HEK293 (cell line): ENCODE measurements at regions not wholly inside any gene's neighbourhood (a gene's known extent, or its start where the extent isn't known, plus 50 kb on each side); places are given as distances from the start of the nearest gene placed in this dataset.

ENCODE experiments used
- CTCF ChIA-PET: fragments of 350-600 bp; formaldehyde crosslinking; extraction: SDS; loops from one replicate; lab custom pipeline; 2021; ENCODE audit warnings: antibody characterized with exemption; lab: Yijun Ruan, JAX
- POLR2A ChIA-PET: fragments of 300-600 bp; formaldehyde crosslinking; extraction: SDS; loops from one replicate; lab custom pipeline; 2020; ENCODE audit warnings: antibody characterized with exemption, inconsistent platforms; lab: Yijun Ruan, JAX
- H3K27ac ChIP-seq: fragments of 200-500 bp; sonication (Bioruptor generic); 2 replicates; pipeline ENCODE4 v1.5.1; 2014; ENCODE audit warnings: low read depth, low read length, control low read depth, inconsistent platforms; ENCODE audit errors: extremely low read depth
- H3K36me3 ChIP-seq, 2 experiments: fragments of 200-500 bp in 1 of 2; sonication (Bioruptor generic) in 1 of 2; 1 replicate in 1 of 2; 2 replicates in 1 of 2; pipeline ENCODE4 v1.5.1; 2014 to 2017; ENCODE audit warnings: inconsistent platforms in 2 of 2, low read length in 2 of 2; ENCODE audit not compliant: control insufficient read depth in 2 of 2, insufficient read depth in 1 of 2
- H3K4me1 ChIP-seq: fragments of 200-500 bp; sonication (Bioruptor generic); 2 replicates; pipeline ENCODE4 v1.5.1; 2014; ENCODE audit warnings: mild to moderate bottlenecking, low read length, inconsistent platforms; ENCODE audit not compliant: control insufficient read depth, insufficient read depth
- H3K4me3 ChIP-seq: 2 replicates; pipeline ENCODE4 v1.5.1; 2011; ENCODE audit warnings: low read depth, mild to moderate bottlenecking, control low read depth, low read length, moderate library complexity
- H3K9me3 ChIP-seq: fragments of 200-500 bp; sonication (Bioruptor generic); 2 replicates; pipeline ENCODE4 v1.5.1; 2014; ENCODE audit warnings: low read depth, low read length, inconsistent platforms; ENCODE audit not compliant: control insufficient read depth, insufficient read depth
- KLF7 ChIP-seq: fragments of 450-650 bp; formaldehyde crosslinking; IDR thresholded peaks from 2 replicates; pipeline ENCODE4 v1.5.1; 2016; ENCODE audit warnings: missing biosample characterization, missing genetic modification characterization, borderline replicate concordance
- MYNN ChIP-seq: fragments of 450-650 bp; formaldehyde crosslinking; IDR thresholded peaks from 2 replicates; pipeline ENCODE4 v1.5.1; 2016; ENCODE audit warnings: missing biosample characterization, missing genetic modification characterization, borderline replicate concordance
- PRDM1 ChIP-seq: fragments of 450-650 bp; formaldehyde crosslinking; IDR thresholded peaks from 2 replicates; pipeline ENCODE4; 2016; ENCODE audit warnings: missing biosample characterization, missing genetic modification characterization
- SCRT1 ChIP-seq: fragments of 450-650 bp; formaldehyde crosslinking; IDR thresholded peaks from 2 replicates; pipeline ENCODE4 v1.5.1; 2016; ENCODE audit warnings: missing biosample characterization, missing genetic modification characterization, borderline replicate concordance
- SP3 ChIP-seq: fragments of 450-650 bp; formaldehyde crosslinking; IDR thresholded peaks from 2 replicates; pipeline ENCODE4 v1.5.1; 2016; ENCODE audit warnings: missing biosample characterization, missing genetic modification characterization
- YY2 ChIP-seq: fragments of 450-650 bp; formaldehyde crosslinking; IDR thresholded peaks from 2 replicates; pipeline ENCODE4 v1.5.1; 2016; ENCODE audit warnings: missing biosample characterization, missing genetic modification characterization
- ZNF146 ChIP-seq: fragments of 450-650 bp; formaldehyde crosslinking; IDR thresholded peaks from 2 replicates; pipeline ENCODE4 v1.5.1; 2016; ENCODE audit warnings: missing biosample characterization, missing genetic modification characterization
- ZNF48 ChIP-seq: fragments of 450-650 bp; formaldehyde crosslinking; IDR thresholded peaks from 2 replicates; pipeline ENCODE4 v1.5.1; 2016; ENCODE audit warnings: missing biosample characterization, missing genetic modification characterization
- ZNF610 ChIP-seq: fragments of 450-650 bp; formaldehyde crosslinking; IDR thresholded peaks from 2 replicates; pipeline ENCODE4 v1.5.1; 2016; ENCODE audit warnings: missing biosample characterization, missing genetic modification characterization, borderline replicate concordance
- ZNF843 ChIP-seq: fragments of 450-650 bp; formaldehyde crosslinking; IDR thresholded peaks from 2 replicates; pipeline ENCODE4 v1.5.1; 2016; ENCODE audit warnings: missing biosample characterization, missing genetic modification characterization
- TF ChIP-seq, protein P1 (sequence below): fragments of 450-650 bp; formaldehyde crosslinking; IDR thresholded peaks from 2 replicates; pipeline ENCODE4 v1.5.1; 2016; ENCODE audit warnings: missing biosample characterization, missing genetic modification characterization
- TF ChIP-seq, protein P2 (sequence below): fragments of 450-650 bp; formaldehyde crosslinking; optimal IDR thresholded peaks from 2 replicates; pipeline ENCODE3; 2016; ENCODE audit warnings: missing biosample characterization, mild to moderate bottlenecking, missing genetic modification characterization
- TF ChIP-seq, protein P3 (sequence below): IDR thresholded peaks from 2 replicates; pipeline ENCODE4 v1.6.1; 2011; ENCODE audit warnings: mild to moderate bottlenecking, low read depth, low read length, borderline replicate concordance

DNA sequence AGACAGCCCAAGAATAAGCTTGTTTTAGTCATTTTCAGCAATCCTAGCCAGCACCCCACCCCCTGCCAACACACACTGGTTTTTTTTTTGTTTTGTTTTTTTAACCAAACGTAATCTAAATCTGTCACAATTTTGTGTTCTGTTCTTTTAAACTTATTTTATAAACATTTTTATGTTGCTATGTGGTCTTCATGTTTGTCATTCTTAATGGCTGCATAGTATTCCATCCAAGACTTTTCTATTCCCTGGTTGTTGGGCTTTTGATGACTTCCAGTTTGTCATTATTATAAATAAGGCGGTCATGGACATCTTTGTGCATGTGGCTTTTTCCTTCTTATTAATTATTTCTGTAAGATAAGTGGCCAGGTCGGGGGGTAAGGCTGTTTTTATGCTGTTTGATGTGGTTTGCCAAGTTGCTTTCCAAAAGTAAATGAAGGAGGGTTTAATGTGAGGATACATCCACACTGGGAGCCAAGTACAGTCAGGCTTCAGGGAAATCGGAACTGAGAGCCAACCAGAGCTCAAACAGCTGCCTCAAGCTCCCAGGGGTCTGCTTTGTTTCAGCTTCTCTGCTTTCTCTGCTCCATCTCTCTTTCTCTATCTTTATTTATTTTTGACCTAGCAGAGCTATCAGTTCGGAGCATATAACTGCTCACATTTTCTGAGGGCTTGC lies 125.8 kb downstream of the VEGFA start:
- CTCF ChIA-PET, result interaction anchor here (0.6 to 0.8 kb wide), 4 partner anchors 20 to 525 kb away, joined by 3 to 4 read pairs (median 4); no protein-coding TSS in a partner anchor
- H3K27ac ChIP-seq, result no peak overlapping the region
- TF ChIP-seq ZNF146 (tag by site-specific recombination), result peak; percentile 80
- TF ChIP-seq KLF7 (tag by site-specific recombination), result no peak
- no peak for TF ChIP-seq ZNF48 (tag by site-specific recombination)
- no peak for TF ChIP-seq MYNN (tag by site-specific recombination)
- no peak for TF ChIP-seq SCRT1
- no peak for TF ChIP-seq PRDM1 (tag by site-specific recombination)
- no peaks in the 10 kb centered on the region for H3K36me3 ChIP-seq
- H3K9me3 ChIP-seq, result no peaks in the 10 kb centered on the region
- no peaks in the 10 kb centered on the region; the same call in 1 of the 2 replicates for H3K4me1 ChIP-seq
- H3K4me3 ChIP-seq, result no peak overlapping the region
- POLR2A ChIA-PET, result no interaction called here

DNA sequence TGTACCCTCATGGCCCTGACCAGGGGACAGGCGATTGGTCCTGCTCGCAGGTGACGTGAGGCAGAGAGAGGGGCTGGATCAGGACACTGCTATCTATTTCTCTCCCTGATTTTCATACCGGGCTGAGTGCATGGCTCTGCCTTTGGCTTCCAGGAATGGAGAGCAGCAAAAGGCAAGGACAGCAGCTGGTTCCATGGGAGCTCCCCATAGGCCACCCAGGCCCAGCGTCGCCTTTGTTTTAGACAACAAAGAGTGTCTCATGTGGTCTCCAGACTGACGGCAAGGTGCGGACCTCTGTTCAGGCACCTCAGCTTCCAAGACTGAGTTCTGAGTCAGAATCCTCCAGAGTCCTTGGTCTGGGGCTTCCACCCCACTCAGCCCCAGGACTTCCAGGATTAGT lies 123.1 kb downstream of the VEGFA start:
- CTCF ChIA-PET, result interaction anchor here (0.6 to 2.3 kb wide), 3 partner anchors 20 to 170 kb away, joined by 3 to 6 read pairs (median 3); no protein-coding TSS in a partner anchor
- Histone ChIP-seq H3K27ac (no peak overlapping the region), H3K4me1 (no peaks in the 10 kb centered on the region), H3K4me3 (no peak overlapping the region), H3K36me3 (no peaks in the 10 kb centered on the region), H3K9me3 (no peaks in the 10 kb centered on the region)
- POLR2A ChIA-PET, result no interaction called here
- no peak for TF ChIP-seq YY2 (tag by site-specific recombination)

DNA sequence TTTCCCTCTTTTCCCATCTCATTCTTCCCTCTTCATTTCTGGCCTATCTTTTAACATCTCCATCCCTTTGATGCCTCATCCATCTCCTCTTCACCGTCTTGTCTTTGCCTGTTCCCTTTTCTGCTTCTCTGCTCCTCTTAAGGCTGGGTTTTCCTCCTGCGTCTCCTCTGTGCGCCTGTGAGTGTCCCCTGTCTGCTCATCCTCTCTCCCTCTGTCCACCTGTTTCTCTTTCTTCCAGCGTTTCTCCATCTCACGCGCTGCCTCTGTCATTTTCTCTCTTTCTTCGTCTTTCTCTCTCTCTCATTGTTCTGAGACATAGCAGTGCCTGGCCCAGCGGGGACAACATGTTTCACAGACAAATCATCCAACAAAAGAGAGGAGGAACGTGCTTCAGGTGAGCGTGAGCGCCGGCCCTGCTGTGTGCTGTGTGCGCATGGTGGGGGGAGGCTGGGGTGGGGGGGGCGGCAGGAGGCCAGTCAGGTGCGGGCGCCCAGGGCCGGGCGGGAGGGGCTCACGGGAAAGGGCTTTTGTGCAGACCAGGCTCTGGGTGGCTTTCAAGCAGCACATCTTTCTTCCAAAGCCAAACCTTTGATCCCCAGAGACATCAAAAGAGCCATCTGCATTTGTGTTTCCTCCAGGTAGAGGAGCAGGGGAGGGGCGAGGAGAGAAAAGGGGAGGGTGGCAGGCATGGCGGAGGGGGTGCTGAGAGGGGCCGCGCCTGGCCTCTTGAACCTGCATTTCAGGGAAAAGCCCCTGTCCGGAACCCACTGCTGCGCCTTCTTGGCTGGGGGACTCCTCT lies 121.3 kb downstream of the VEGFA start:
- H3K4me1 ChIP-seq, result no peaks in the 10 kb centered on the region
- H3K27ac ChIP-seq, result no peak overlapping the region
- CTCF ChIA-PET, result interaction anchor here (0.9 to 1.1 kb wide), 2 partner anchors 61 to 184 kb away, joined by 3 read pairs; no protein-coding TSS in a partner anchor
- H3K4me3 ChIP-seq, result no peak overlapping the region
- TF ChIP-seq, protein P1, sequence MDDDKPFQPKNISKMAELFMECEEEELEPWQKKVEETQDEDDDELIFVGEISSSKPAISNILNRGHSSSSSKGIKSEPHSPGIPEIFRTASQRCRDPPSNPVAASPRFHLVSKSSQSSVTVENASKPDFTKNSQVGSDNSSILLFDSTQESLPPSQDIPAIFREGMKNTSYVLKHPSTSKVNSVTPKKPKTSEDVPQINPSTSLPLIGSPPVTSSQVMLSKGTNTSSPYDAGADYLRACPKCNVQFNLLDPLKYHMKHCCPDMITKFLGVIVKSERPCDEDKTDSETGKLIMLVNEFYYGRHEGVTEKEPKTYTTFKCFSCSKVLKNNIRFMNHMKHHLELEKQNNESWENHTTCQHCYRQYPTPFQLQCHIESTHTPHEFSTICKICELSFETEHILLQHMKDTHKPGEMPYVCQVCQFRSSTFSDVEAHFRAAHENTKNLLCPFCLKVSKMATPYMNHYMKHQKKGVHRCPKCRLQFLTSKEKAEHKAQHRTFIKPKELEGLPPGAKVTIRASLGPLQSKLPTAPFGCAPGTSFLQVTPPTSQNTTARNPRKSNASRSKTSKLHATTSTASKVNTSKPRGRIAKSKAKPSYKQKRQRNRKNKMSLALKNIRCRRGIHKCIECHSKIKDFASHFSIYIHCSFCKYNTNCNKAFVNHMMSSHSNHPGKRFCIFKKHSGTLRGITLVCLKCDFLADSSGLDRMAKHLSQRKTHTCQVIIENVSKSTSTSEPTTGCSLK, result no peak
- TF ChIP-seq ZNF610 (no peak), SP3 (tag by site-specific recombination) (no peak), ZNF843 (no peak)
- TF ChIP-seq, protein P2, sequence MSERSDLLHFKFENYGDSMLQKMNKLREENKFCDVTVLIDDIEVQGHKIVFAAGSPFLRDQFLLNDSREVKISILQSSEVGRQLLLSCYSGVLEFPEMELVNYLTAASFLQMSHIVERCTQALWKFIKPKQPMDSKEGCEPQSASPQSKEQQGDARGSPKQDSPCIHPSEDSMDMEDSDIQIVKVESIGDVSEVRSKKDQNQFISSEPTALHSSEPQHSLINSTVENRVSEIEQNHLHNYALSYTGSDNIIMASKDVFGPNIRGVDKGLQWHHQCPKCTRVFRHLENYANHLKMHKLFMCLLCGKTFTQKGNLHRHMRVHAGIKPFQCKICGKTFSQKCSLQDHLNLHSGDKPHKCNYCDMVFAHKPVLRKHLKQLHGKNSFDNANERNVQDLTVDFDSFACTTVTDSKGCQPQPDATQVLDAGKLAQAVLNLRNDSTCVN (tag by site-specific recombination), result no peak
- TF ChIP-seq, protein P3, sequence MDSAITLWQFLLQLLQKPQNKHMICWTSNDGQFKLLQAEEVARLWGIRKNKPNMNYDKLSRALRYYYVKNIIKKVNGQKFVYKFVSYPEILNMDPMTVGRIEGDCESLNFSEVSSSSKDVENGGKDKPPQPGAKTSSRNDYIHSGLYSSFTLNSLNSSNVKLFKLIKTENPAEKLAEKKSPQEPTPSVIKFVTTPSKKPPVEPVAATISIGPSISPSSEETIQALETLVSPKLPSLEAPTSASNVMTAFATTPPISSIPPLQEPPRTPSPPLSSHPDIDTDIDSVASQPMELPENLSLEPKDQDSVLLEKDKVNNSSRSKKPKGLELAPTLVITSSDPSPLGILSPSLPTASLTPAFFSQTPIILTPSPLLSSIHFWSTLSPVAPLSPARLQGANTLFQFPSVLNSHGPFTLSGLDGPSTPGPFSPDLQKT, result no peak
- POLR2A ChIA-PET, result no interaction called here
- no peaks in the 10 kb centered on the region for H3K36me3 ChIP-seq
- H3K9me3 ChIP-seq, result no peaks in the 10 kb centered on the region
